ENCODE measurements at regions not wholly inside any gene's neighbourhood (a gene's known extent, or its start where the extent isn't known, plus 50 kb on each side); places are given as distances from the start of the nearest gene placed in this dataset.

DNA sequence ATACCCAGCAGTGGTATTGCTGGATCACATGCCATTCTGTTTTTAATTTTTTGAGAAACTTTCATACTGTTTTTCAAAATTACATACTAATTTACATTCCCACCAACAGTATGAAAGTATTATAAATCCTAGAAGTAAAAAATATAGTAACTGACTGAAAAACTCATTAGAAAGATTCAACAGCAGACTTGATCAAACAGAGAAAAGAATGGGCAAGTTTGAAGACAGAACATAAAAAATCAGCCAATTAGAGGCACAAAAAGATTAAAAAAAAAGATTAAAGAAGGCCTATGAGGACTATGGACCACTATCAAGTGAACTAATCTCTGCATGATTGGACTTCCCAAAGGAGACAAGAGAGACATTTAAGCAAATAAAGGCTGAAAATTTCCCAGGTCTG is 144.0 kb upstream of the GRIK2 start:
- Histone ChIP-seq H3K4ac (ENCODE audit: low read depth, low read length) (no peak overlapping the region), H3K18ac (ENCODE audit: low read length) (no peak overlapping the region), H4K5ac (ENCODE audit: low read length) (no peak overlapping the region), H3K9ac (ENCODE audit: low read length) (no peak overlapping the region), H3K4me2 (ENCODE audit: low read length) (no peak overlapping the region), H3K23ac (ENCODE audit: low read length) (no peak overlapping the region), H2BK15ac (replicated peaks; ENCODE audit: low read depth) (no peak overlapping the region), H4K8ac (ENCODE audit: low read depth, low read length) (no peak overlapping the region), H2BK5ac (ENCODE audit: low read length) (no peak overlapping the region), H3K27me3 (ENCODE audit: insufficient read depth, low read length, poor library complexity) (no peaks in the 10 kb centered on the region), H2BK120ac (ENCODE audit: low read depth, low read length) (no peak overlapping the region), H3K27ac (ENCODE audit: low read depth, low read length) (no peak overlapping the region), H3K79me2 (ENCODE audit: control insufficient read depth, insufficient read depth, low read length) (no peaks in the 10 kb centered on the region), H2AK5ac (ENCODE audit: low read length) (no peak overlapping the region), H3K36me3 (ENCODE audit: control insufficient read depth, insufficient read depth, low read length) (no peaks in the 10 kb centered on the region), H3K4me1 (ENCODE audit: control insufficient read depth, low read depth, low read length) (no peaks in the 10 kb centered on the region), H3K4me3 (ENCODE audit: low read length) (no peak overlapping the region), H3K79me1 (ENCODE audit: low read length) (no peaks in the 10 kb centered on the region), H3K56ac (ENCODE audit: low read length) (no peak overlapping the region)
- no peak for DNase-seq

- no peak overlapping the region for H2BK15ac ChIP-seq (replicated peaks; ENCODE audit: low read depth)
- H3K79me2 ChIP-seq (ENCODE audit: control insufficient read depth, insufficient read depth, low read length): no peaks in the 10 kb centered on the region
- H3K4me2 ChIP-seq (ENCODE audit: low read length): no peak overlapping the region
- no peak overlapping the region for H2BK120ac ChIP-seq (ENCODE audit: low read depth, low read length)
- H3K18ac ChIP-seq (ENCODE audit: low read length): no peak overlapping the region
- no peak overlapping the region for H4K8ac ChIP-seq (ENCODE audit: low read depth, low read length)
- H3K9ac ChIP-seq (ENCODE audit: low read length): no peak overlapping the region
- no peak overlapping the region for H4K5ac ChIP-seq (ENCODE audit: low read length)
- H3K36me3 ChIP-seq (ENCODE audit: control insufficient read depth, insufficient read depth, low read length): no peaks in the 10 kb centered on the region
- no peaks in the 10 kb centered on the region for H3K4me1 ChIP-seq (ENCODE audit: control insufficient read depth, low read depth, low read length)
- H2AK5ac ChIP-seq (ENCODE audit: low read length): no peak overlapping the region
- no peak overlapping the region for H3K4me3 ChIP-seq (ENCODE audit: low read length)
- H3K79me1 ChIP-seq (ENCODE audit: low read length): no peaks in the 10 kb centered on the region
- no peaks in the 10 kb centered on the region for H3K27me3 ChIP-seq (ENCODE audit: insufficient read depth, low read length, poor library complexity)
- H3K23ac ChIP-seq (ENCODE audit: low read length): no peak overlapping the region
- no peak overlapping the region for H3K4ac ChIP-seq (ENCODE audit: low read depth, low read length)
- no peak overlapping the region for H3K56ac ChIP-seq (ENCODE audit: low read length)
- H3K27ac ChIP-seq (ENCODE audit: low read depth, low read length): no peak overlapping the region
- no peak overlapping the region for H2BK5ac ChIP-seq (ENCODE audit: low read length)
- no peak for DNase-seq
These were observed 136.3 kb upstream of the GRIK2 start for GRCh38 chr6:101257163-101257562.

- H2BK15ac ChIP-seq (replicated peaks; ENCODE audit: low read depth): no peak overlapping the region
- no CpG with 5 or more reads among the region's 5 CpGs for WGBS (ENCODE audit: extremely low coverage, insufficient coverage, low lambda C conversion rate)
- H3K27me3 ChIP-seq (ENCODE audit: insufficient read depth, low read length, poor library complexity): no peaks in the 10 kb centered on the region
These were observed 134.0 kb upstream of the GRIK2 start for GRCh38 chr6:101259505-101259904.

DNA sequence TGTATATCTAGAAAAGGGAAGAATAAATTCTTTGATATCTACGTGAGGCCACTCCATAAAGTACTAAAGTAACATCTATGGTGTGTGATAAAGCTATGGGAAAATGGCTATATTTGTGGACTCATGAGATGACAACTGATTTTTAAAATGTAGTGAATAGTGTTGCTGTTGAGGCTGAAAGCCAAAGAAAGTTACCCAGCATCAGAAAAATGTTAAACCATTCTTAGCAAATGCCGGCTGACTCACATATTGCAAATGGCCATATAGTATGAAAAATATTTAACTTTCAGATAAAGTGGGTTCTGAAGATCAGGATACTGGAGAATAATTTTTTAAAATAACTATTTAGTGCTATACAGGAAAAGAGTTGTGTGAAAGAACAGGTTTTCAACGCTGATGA is 129.9 kb upstream of the GRIK2 start:
- H3K23ac ChIP-seq (ENCODE audit: low read length): no peak overlapping the region
- H3K56ac ChIP-seq (ENCODE audit: low read length): no peak overlapping the region
- H2BK120ac ChIP-seq (ENCODE audit: low read depth, low read length): no peak overlapping the region
- no peak overlapping the region for H2BK5ac ChIP-seq (ENCODE audit: low read length)
- H3K79me1 ChIP-seq (ENCODE audit: low read length): no peaks in the 10 kb centered on the region
- no peak overlapping the region for H2BK15ac ChIP-seq (replicated peaks; ENCODE audit: low read depth)
- no peaks in the 10 kb centered on the region for H3K4me1 ChIP-seq (ENCODE audit: control insufficient read depth, low read depth, low read length)
- no peak overlapping the region for H3K18ac ChIP-seq (ENCODE audit: low read length)
- WGBS (ENCODE audit: extremely low coverage, insufficient coverage, low lambda C conversion rate): no CpG with 5 or more reads among the region's 3 CpGs
- no peak overlapping the region for H3K9ac ChIP-seq (ENCODE audit: low read length)
- H2AK5ac ChIP-seq (ENCODE audit: low read length): no peak overlapping the region
- no peak overlapping the region for H4K8ac ChIP-seq (ENCODE audit: low read depth, low read length)
- DNase-seq: no peak
- H3K27me3 ChIP-seq (ENCODE audit: insufficient read depth, low read length, poor library complexity): no peaks in the 10 kb centered on the region
- H3K4me3 ChIP-seq (ENCODE audit: low read length): no peak overlapping the region
- H3K36me3 ChIP-seq (ENCODE audit: control insufficient read depth, insufficient read depth, low read length): no peaks in the 10 kb centered on the region
- H3K4ac ChIP-seq (ENCODE audit: low read depth, low read length): no peak overlapping the region
- no peak overlapping the region for H3K4me2 ChIP-seq (ENCODE audit: low read length)
- H4K5ac ChIP-seq (ENCODE audit: low read length): no peak overlapping the region
- no peaks in the 10 kb centered on the region for H3K79me2 ChIP-seq (ENCODE audit: control insufficient read depth, insufficient read depth, low read length)
- H3K27ac ChIP-seq (ENCODE audit: low read depth, low read length): no peak overlapping the region

More at GRCh38 chr6:101259505-101259904, 134.0 kb upstream of the GRIK2 start:
- Histone ChIP-seq H3K36me3 (ENCODE audit: control insufficient read depth, insufficient read depth, low read length) (no peaks in the 10 kb centered on the region), H2AK5ac (ENCODE audit: low read length) (no peak overlapping the region), H3K18ac (ENCODE audit: low read length) (no peak overlapping the region), H3K23ac (ENCODE audit: low read length) (no peak overlapping the region), H4K5ac (ENCODE audit: low read length) (no peak overlapping the region), H3K79me1 (ENCODE audit: low read length) (no peaks in the 10 kb centered on the region), H3K4me3 (ENCODE audit: low read length) (no peak overlapping the region), H2BK120ac (ENCODE audit: low read depth, low read length) (no peak overlapping the region), H3K56ac (ENCODE audit: low read length) (no peak overlapping the region), H3K9ac (ENCODE audit: low read length) (no peak overlapping the region), H3K4me1 (ENCODE audit: control insufficient read depth, low read depth, low read length) (no peaks in the 10 kb centered on the region), H3K79me2 (ENCODE audit: control insufficient read depth, insufficient read depth, low read length) (no peaks in the 10 kb centered on the region), H3K4ac (ENCODE audit: low read depth, low read length) (no peak overlapping the region), H4K8ac (ENCODE audit: low read depth, low read length) (no peak overlapping the region), H3K27ac (ENCODE audit: low read depth, low read length) (no peak overlapping the region), H2BK5ac (ENCODE audit: low read length) (no peak overlapping the region), H3K4me2 (ENCODE audit: low read length) (no peak overlapping the region)
- DNase-seq: no peak

GRCh38 chr6:101266063-101266462 is 127.4 kb upstream of the GRIK2 start:
- H3K4me2 ChIP-seq (ENCODE audit: low read length): no peak overlapping the region
- H3K9ac ChIP-seq (ENCODE audit: low read length): no peak overlapping the region
- no peaks in the 10 kb centered on the region for H3K79me1 ChIP-seq (ENCODE audit: low read length)
- no peak overlapping the region for H2BK5ac ChIP-seq (ENCODE audit: low read length)
- no peak overlapping the region for H2BK15ac ChIP-seq (replicated peaks; ENCODE audit: low read depth)
- H4K5ac ChIP-seq (ENCODE audit: low read length): no peak overlapping the region
- no peak overlapping the region for H3K27ac ChIP-seq (ENCODE audit: low read depth, low read length)
- H3K56ac ChIP-seq (ENCODE audit: low read length): no peak overlapping the region
- H3K23ac ChIP-seq (ENCODE audit: low read length): no peak overlapping the region
- no peak overlapping the region for H2BK120ac ChIP-seq (ENCODE audit: low read depth, low read length)
- no peaks in the 10 kb centered on the region for H3K27me3 ChIP-seq (ENCODE audit: insufficient read depth, low read length, poor library complexity)
- no peak overlapping the region for H4K8ac ChIP-seq (ENCODE audit: low read depth, low read length)
- no peak for DNase-seq
- H3K36me3 ChIP-seq (ENCODE audit: control insufficient read depth, insufficient read depth, low read length): no peaks in the 10 kb centered on the region
- H3K4ac ChIP-seq (ENCODE audit: low read depth, low read length): no peak overlapping the region
- H3K4me1 ChIP-seq (ENCODE audit: control insufficient read depth, low read depth, low read length): no peaks in the 10 kb centered on the region
- H3K4me3 ChIP-seq (ENCODE audit: low read length): no peak overlapping the region
- no peak overlapping the region for H3K18ac ChIP-seq (ENCODE audit: low read length)
- no peak overlapping the region for H2AK5ac ChIP-seq (ENCODE audit: low read length)
- H3K79me2 ChIP-seq (ENCODE audit: control insufficient read depth, insufficient read depth, low read length): no peaks in the 10 kb centered on the region
- WGBS (ENCODE audit: extremely low coverage, insufficient coverage, low lambda C conversion rate): no CpG with 5 or more reads among the region's 2 CpGs

- H3K4me2 ChIP-seq (ENCODE audit: low read length): no peak overlapping the region
- H3K27me3 ChIP-seq (ENCODE audit: insufficient read depth, low read length, poor library complexity): no peaks in the 10 kb centered on the region
- peak; percentile 17 for DNase-seq
- H3K23ac ChIP-seq (ENCODE audit: low read length): no peak overlapping the region
- H4K5ac ChIP-seq (ENCODE audit: low read length): no peak overlapping the region
- H3K27ac ChIP-seq (ENCODE audit: low read depth, low read length): no peak overlapping the region
- no peak overlapping the region for H2BK5ac ChIP-seq (ENCODE audit: low read length)
- no peaks in the 10 kb centered on the region for H3K79me2 ChIP-seq (ENCODE audit: control insufficient read depth, insufficient read depth, low read length)
- H3K4me1 ChIP-seq (ENCODE audit: control insufficient read depth, low read depth, low read length): no peaks in the 10 kb centered on the region
- no peak overlapping the region for H3K4me3 ChIP-seq (ENCODE audit: low read length)
- H3K56ac ChIP-seq (ENCODE audit: low read length): no peak overlapping the region
- H2BK120ac ChIP-seq (ENCODE audit: low read depth, low read length): no peak overlapping the region
- no peaks in the 10 kb centered on the region for H3K36me3 ChIP-seq (ENCODE audit: control insufficient read depth, insufficient read depth, low read length)
- no peaks in the 10 kb centered on the region for H3K79me1 ChIP-seq (ENCODE audit: low read length)
- no peak overlapping the region for H3K9ac ChIP-seq (ENCODE audit: low read length)
- H2BK15ac ChIP-seq (replicated peaks; ENCODE audit: low read depth): no peak overlapping the region
- H3K18ac ChIP-seq (ENCODE audit: low read length): no peak overlapping the region
- no CpG with 5 or more reads among the region's 2 CpGs for WGBS (ENCODE audit: extremely low coverage, insufficient coverage, low lambda C conversion rate)
- no peak overlapping the region for H4K8ac ChIP-seq (ENCODE audit: low read depth, low read length)
- H2AK5ac ChIP-seq (ENCODE audit: low read length): no peak overlapping the region
- no peak overlapping the region for H3K4ac ChIP-seq (ENCODE audit: low read depth, low read length)
These were observed 125.0 kb upstream of the GRIK2 start for GRCh38 chr6:101268541-101268940.
